Subcutaneous abdominal adipose tissue (tissue), 5 donors: ENCODE measurements at regions not wholly inside any gene's neighbourhood (a gene's known extent, or its start where the extent isn't known, plus 50 kb on each side); places are given as distances from the start of the nearest gene placed in this dataset.

Experiments used
- H3K27ac ChIP-seq: one replicate; pipeline ENCODE4 v1.7.0; 2013; ENCODE audit warnings: low read depth, mild to moderate bottlenecking, inconsistent platforms, low read length, moderate library complexity
- H3K27me3 ChIP-seq, 5 donors: one replicate each; pipeline ENCODE4 v1.7.0; 2013; ENCODE audit warnings: low read length in 5 of 5, inconsistent platforms in 1 of 5; ENCODE audit not compliant: control insufficient read depth in 5 of 5, insufficient read depth in 4 of 5
- H3K36me3 ChIP-seq, 5 donors: one replicate each; pipeline ENCODE4 v1.7.0; 2013; ENCODE audit warnings: low read length in 5 of 5; ENCODE audit not compliant: control insufficient read depth in 5 of 5, insufficient read depth in 5 of 5
- H3K4me1 ChIP-seq, 5 donors: one replicate each; pipeline ENCODE4 v1.7.0; 2013; ENCODE audit warnings: low read length in 5 of 5, mild to moderate bottlenecking in 3 of 5, moderate library complexity in 1 of 5; ENCODE audit not compliant: control insufficient read depth in 5 of 5, insufficient read depth in 5 of 5
- H3K4me3 ChIP-seq, 5 donors: one replicate each; pipeline ENCODE4 v1.7.0; 2013; ENCODE audit warnings: low read length in 5 of 5, low read depth in 1 of 5
- H3K9ac ChIP-seq, 5 donors: one replicate each; pipeline ENCODE4 v1.7.0; 2013; ENCODE audit warnings: low read length in 5 of 5, mild to moderate bottlenecking in 4 of 5, moderate library complexity in 3 of 5
- H3K9me3 ChIP-seq, 5 donors: one replicate each; pipeline ENCODE4 v1.7.0; 2013; ENCODE audit warnings: low read length in 5 of 5; ENCODE audit not compliant: control insufficient read depth in 5 of 5
- donor health status: healthy.
- donor health status: healthy.
- donor health status: healthy.
- donor health status: healthy.
- donor health status: healthy.

DNA sequence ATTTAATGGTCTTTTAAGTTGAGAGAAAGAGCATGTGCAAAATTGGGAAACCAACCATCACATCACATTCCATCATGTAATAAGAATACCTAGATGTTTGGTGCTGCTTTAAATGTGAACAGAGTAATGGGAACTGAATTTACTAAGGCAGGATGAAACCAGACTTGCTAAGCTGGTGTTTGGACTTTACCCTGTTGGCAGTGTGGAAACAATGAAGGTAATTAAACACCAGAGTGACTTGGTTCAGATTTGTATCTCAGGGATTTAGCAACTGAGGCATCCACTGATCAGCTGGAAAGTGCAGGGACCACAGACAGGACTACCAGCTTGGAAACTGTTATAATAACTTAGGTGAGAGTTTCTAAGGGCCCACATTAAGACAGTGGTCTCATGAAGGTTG, 263.4 kb downstream of the OLFM3 start:
- H3K27ac ChIP-seq: no peak overlapping the region
- H3K9ac ChIP-seq: no peak overlapping the region

GRCh38 chr1:101738475-101738874, 258.3 kb downstream of the OLFM3 start:
- H3K36me3 ChIP-seq: no peaks in the 10 kb centered on the region
- H3K9ac ChIP-seq: no peak overlapping the region
- no peak overlapping the region for H3K27ac ChIP-seq
- no peaks in the 10 kb centered on the region for H3K4me1 ChIP-seq
- H3K4me3 ChIP-seq: no peak overlapping the region
- no peaks in the 10 kb centered on the region for H3K9me3 ChIP-seq
- no peaks in the 10 kb centered on the region for H3K27me3 ChIP-seq

More for the DNA sequence above, 263.4 kb downstream of the OLFM3 start:
- peaks cover 0 to 2% (median 0%) of the 10 kb centered on the region in 5 donors for H3K27me3 ChIP-seq
- no peaks in the 10 kb centered on the region for H3K36me3 ChIP-seq
- H3K4me3 ChIP-seq: no peak overlapping the region
- H3K9me3 ChIP-seq: no peaks in the 10 kb centered on the region
- no peaks in the 10 kb centered on the region for H3K4me1 ChIP-seq

GRCh38 chr1:101739146-101739545, 257.6 kb downstream of the OLFM3 start:
- Histone ChIP-seq H3K4me1 (no peaks in the 10 kb centered on the region), H3K4me3 (no peak overlapping the region)

GRCh38 chr1:101739826-101740330, 256.8 kb downstream of the OLFM3 start:
- Histone ChIP-seq H3K4me3 (no peak overlapping the region), H3K36me3 (no peaks in the 10 kb centered on the region), H3K9ac (no peak overlapping the region), H3K27ac (no peak overlapping the region), H3K4me1 (no peaks in the 10 kb centered on the region), H3K9me3 (no peaks in the 10 kb centered on the region), H3K27me3 (no peaks in the 10 kb centered on the region)

More at GRCh38 chr1:101739146-101739545, 257.6 kb downstream of the OLFM3 start:
- Histone ChIP-seq H3K27ac (no peak overlapping the region), H3K36me3 (no peaks in the 10 kb centered on the region), H3K9me3 (no peaks in the 10 kb centered on the region), H3K27me3 (no peaks in the 10 kb centered on the region), H3K9ac (no peak overlapping the region)

GRCh38 chr1:101741910-101742309, 254.8 kb downstream of the OLFM3 start:
- no peaks in the 10 kb centered on the region for H3K9me3 ChIP-seq
- H3K36me3 ChIP-seq: no peaks in the 10 kb centered on the region
- H3K4me3 ChIP-seq: no peak overlapping the region
- no peak overlapping the region for H3K27ac ChIP-seq
- H3K27me3 ChIP-seq: no peaks in the 10 kb centered on the region
- no peaks in the 10 kb centered on the region for H3K4me1 ChIP-seq
- H3K9ac ChIP-seq: no peak overlapping the region

DNA sequence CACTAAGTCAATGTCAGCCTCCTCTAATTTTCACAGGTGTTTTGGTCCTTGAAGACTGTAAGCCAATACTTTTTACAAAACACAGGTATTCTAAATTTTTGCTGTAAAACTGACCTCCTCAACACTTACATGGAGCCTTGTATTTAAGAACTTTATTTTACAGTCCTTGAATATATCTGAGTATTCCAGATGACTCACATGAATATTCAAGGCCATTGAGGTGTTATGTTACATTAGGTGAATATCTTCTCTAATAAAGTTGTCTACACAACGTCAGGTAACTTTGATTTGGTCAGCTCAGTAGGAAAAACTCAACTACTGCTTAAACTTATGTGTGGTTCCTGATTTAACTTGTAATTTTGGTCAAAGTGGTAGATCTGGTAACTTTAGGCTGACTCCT, 254.2 kb downstream of the OLFM3 start:
- no peak overlapping the region for H3K9ac ChIP-seq
- H3K27ac ChIP-seq: no peak overlapping the region
- no peak overlapping the region for H3K4me3 ChIP-seq
- H3K9me3 ChIP-seq: no peaks in the 10 kb centered on the region
- no peaks in the 10 kb centered on the region for H3K36me3 ChIP-seq
- H3K4me1 ChIP-seq: no peaks in the 10 kb centered on the region
- no peaks in the 10 kb centered on the region for H3K27me3 ChIP-seq

GRCh38 chr1:101745551-101746270, 251.0 kb downstream of the OLFM3 start:
- H3K27ac ChIP-seq: no peak overlapping the region
- H3K36me3 ChIP-seq: no peaks in the 10 kb centered on the region
- H3K27me3 ChIP-seq: no peaks in the 10 kb centered on the region
- H3K9me3 ChIP-seq: no peaks in the 10 kb centered on the region
- H3K4me1 ChIP-seq: no peaks in the 10 kb centered on the region
- H3K9ac ChIP-seq: no peak overlapping the region
- no peak overlapping the region for H3K4me3 ChIP-seq

DNA sequence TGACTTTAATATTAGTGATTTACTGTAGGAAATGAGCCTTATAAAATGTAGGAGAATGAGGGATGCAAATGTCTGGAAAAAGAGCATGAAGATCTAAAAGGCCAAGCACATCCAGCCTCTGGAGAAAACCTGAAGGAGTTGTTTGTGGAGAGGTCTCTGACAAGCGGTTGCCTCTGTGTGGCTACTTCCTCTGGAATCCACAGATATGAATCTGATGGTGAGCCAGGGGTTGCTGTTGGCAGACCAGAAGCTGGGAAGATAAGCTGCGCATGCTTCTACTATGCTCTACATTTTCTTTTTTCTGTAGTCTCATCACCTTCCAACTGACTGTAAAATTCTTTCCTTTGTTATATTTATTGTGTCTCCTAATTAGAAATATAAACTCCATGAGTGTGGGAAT, 248.6 kb downstream of the OLFM3 start:
- Histone ChIP-seq H3K4me1 (no peaks in the 10 kb centered on the region), H3K27me3 (no peaks in the 10 kb centered on the region), H3K9me3 (no peaks in the 10 kb centered on the region), H3K4me3 (no peak overlapping the region), H3K27ac (no peak overlapping the region), H3K9ac (no peak overlapping the region), H3K36me3 (no peaks in the 10 kb centered on the region)
